GM23338 (cell line): ENCODE measurements at regions not wholly inside any gene's neighbourhood (a gene's known extent, or its start where the extent isn't known, plus 50 kb on each side); places are given as distances from the start of the nearest gene placed in this dataset.

Source experiments
- ATAC-seq: fragments of 200-7000 bp; cut with Tn5 transposase; 3 replicates; pipeline ENCODE4 v1.9.1; 2020
- DNase-seq: peaks from one replicate; pipeline ENCODE4 v3.0.0-alpha.2; 2015; ENCODE audit warnings: low spot score
- H2AFZ ChIP-seq: fragments of 200-600 bp; sonication (generic); 2 replicates; pipeline ENCODE4 v1.8.0; 2016; ENCODE audit warnings: antibody characterized with exemption, mild to moderate bottlenecking, moderate library complexity
- H3F3A ChIP-seq: fragments of 200-600 bp; sonication (generic); replicated peaks from 2 replicates; pipeline ENCODE4 v1.8.0; 2017; ENCODE audit warnings: antibody characterized with exemption, mixed run types, low read depth
- H3K27ac ChIP-seq: fragments of 200-600 bp; sonication (generic); 2 replicates; pipeline ENCODE4 v1.6.1; 2016; ENCODE audit warnings: low read depth
- H3K27me3 ChIP-seq: fragments of 200-600 bp; sonication (generic); 2 replicates; pipeline ENCODE4 v1.8.0; 2016; ENCODE audit warnings: mild to moderate bottlenecking, mixed run types, moderate library complexity; ENCODE audit not compliant: insufficient read depth
- H3K36me3 ChIP-seq: fragments of 200-600 bp; sonication (generic); 2 replicates; pipeline ENCODE4 v1.8.0; 2016; ENCODE audit warnings: mild to moderate bottlenecking; ENCODE audit not compliant: insufficient read depth
- H3K4me1 ChIP-seq: fragments of 200-600 bp; sonication (generic); 2 replicates; pipeline ENCODE4 v1.8.0; 2016; ENCODE audit warnings: mild to moderate bottlenecking, moderate library complexity; ENCODE audit not compliant: insufficient read depth
- H3K4me2 ChIP-seq: fragments of 200-600 bp; sonication (generic); 2 replicates; pipeline ENCODE4 v1.7.1; 2017; ENCODE audit warnings: mixed run types
- H3K4me3 ChIP-seq: fragments of 200-600 bp; sonication (generic); 2 replicates; pipeline ENCODE4 v1.6.1; 2016; ENCODE audit warnings: mixed run types
- H3K79me2 ChIP-seq: fragments of 200-600 bp; sonication (generic); replicated peaks from 2 replicates; pipeline ENCODE4 v1.8.0; 2017; ENCODE audit warnings: mild to moderate bottlenecking; ENCODE audit not compliant: insufficient read depth
- H3K9me2 ChIP-seq: fragments of 200-600 bp; sonication (generic); 2 replicates; pipeline ENCODE4 v1.8.0; 2017; ENCODE audit not compliant: insufficient read depth
- H4K20me1 ChIP-seq: fragments of 200-600 bp; sonication (generic); replicated peaks from 2 replicates; pipeline ENCODE4 v1.8.0; 2017; ENCODE audit warnings: mild to moderate bottlenecking; ENCODE audit not compliant: insufficient read depth
- H3K27ac Mint-ChIP-seq: 2 replicates; pipeline ENCODE4 v1.8.0; 2020; ENCODE audit warnings: inconsistent platforms, mild to moderate bottlenecking, moderate library complexity, mixed read lengths
- H3K27me3 Mint-ChIP-seq: 3 replicates; pipeline ENCODE4 v1.8.0; 2022; ENCODE audit warnings: low read depth, mild to moderate bottlenecking, moderate library complexity, mixed read lengths, inconsistent platforms; ENCODE audit not compliant: insufficient read depth, poor library complexity
- H3K36me3 Mint-ChIP-seq: 3 replicates; pipeline ENCODE4 v1.8.0; 2021; ENCODE audit warnings: low read depth, mild to moderate bottlenecking, inconsistent platforms, moderate library complexity, mixed read lengths
- H3K4me1 Mint-ChIP-seq: 3 replicates; pipeline ENCODE4 v1.8.0; 2020; ENCODE audit warnings: mild to moderate bottlenecking, inconsistent platforms, mixed read lengths
- H3K4me3 Mint-ChIP-seq: 3 replicates; pipeline ENCODE4 v1.8.0; 2021; ENCODE audit warnings: moderate library complexity, mild to moderate bottlenecking, inconsistent platforms, mixed read lengths
- H3K9me3 Mint-ChIP-seq: 3 replicates; pipeline ENCODE4 v1.8.0; 2020; ENCODE audit warnings: moderate library complexity, mild to moderate bottlenecking, inconsistent platforms, mixed read lengths
- CREB1 ChIP-seq: fragments of 250-450 bp; sonication (Bioruptor Pico); IDR thresholded peaks from 2 replicates; pipeline ENCODE4 v1.5.0; 2020; ENCODE audit warnings: low read depth, mild to moderate bottlenecking, moderate library complexity
- ETS1 ChIP-seq: IDR thresholded peaks from 2 replicates; pipeline ENCODE4 v1.6.1; 2016; ENCODE audit warnings: antibody characterized with exemption
- EZH2phosphoT487 ChIP-seq: fragments of 200-600 bp; sonication (generic); IDR thresholded peaks from one replicate; pipeline ENCODE4 v1.8.1; 2018; ENCODE audit warnings: antibody characterized with exemption; ENCODE audit not compliant: unreplicated experiment
- POLR2AphosphoS5 ChIP-seq: IDR thresholded peaks from 2 replicates; pipeline ENCODE4 v1.6.1; 2016; ENCODE audit warnings: antibody characterized with exemption, low read depth
- ZNF331 ChIP-seq: fragments of 250-450 bp; sonication (Bioruptor Pico); IDR thresholded peaks from 2 replicates; pipeline ENCODE4 v1.5.0; 2020; ENCODE audit warnings: low read depth, mild to moderate bottlenecking, moderate library complexity
- ZNF462 ChIP-seq: fragments of 250-450 bp; sonication (Bioruptor Pico); IDR thresholded peaks from 2 replicates; pipeline ENCODE4 v1.5.0; 2020; ENCODE audit warnings: mild to moderate bottlenecking, moderate library complexity
- TF ChIP-seq, protein P1 (sequence below), 2 experiments: fragments of 200-600 bp in 1 of 2; sonication (generic) in 1 of 2; conservative IDR thresholded peaks; 2 replicates each; pipeline versions ENCODE4 v1.5.1 to v1.6.1; 2016 to 2017; ENCODE audit warnings: antibody characterized with exemption in 2 of 2, low read depth in 2 of 2, mild to moderate bottlenecking in 2 of 2, moderate library complexity in 1 of 2

DNA sequence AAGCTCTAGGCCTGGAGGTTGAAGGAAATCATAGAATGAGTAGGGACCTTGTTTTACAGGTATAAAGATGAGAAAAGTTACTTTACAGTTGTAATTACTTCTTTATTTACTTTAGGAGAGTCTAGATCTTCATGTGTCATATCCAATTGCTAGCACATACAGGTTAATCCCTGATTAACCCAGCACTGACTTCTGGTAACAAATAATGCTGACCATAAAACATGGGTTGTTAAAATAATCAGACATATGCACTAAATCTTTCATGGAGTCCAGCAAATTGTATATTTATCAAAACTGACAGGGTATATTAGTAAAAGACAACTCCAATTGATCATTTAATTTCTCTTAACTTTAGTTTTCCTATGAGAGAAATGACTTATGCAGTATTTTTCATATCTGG, 245.2 kb downstream of the NFKBIZ start (continued):
- no peak for TF ChIP-seq ZNF462 (CRISPR knock-in tag)
- no peak for TF ChIP-seq CREB1 (CRISPR knock-in tag)
- no peak for TF ChIP-seq ZNF331
- no peak for TF ChIP-seq POLR2AphosphoS5

GRCh38 chr3:102095383-102095782, 246.1 kb downstream of the NFKBIZ start:
- DNase-seq (no peak), ATAC-seq (no peak)
- Histone ChIP-seq H3K27me3 (no peaks in the 10 kb centered on the region), H3K79me2 (no peaks in the 10 kb centered on the region), H3K27ac (no peak overlapping the region), H3F3A (no peaks in the 10 kb centered on the region), H3K9me2 (no peaks in the 10 kb centered on the region), H4K20me1 (no peaks in the 10 kb centered on the region), H3K4me3 (no peak overlapping the region), H2AFZ (no peak overlapping the region), H3K4me1 (no peaks in the 10 kb centered on the region), H3K4me2 (no peak overlapping the region), H3K36me3 (no peaks in the 10 kb centered on the region)
- peaks cover 4% of the 10 kb centered on the region for H3K4me1 Mint-ChIP-seq
- no peaks in the 10 kb centered on the region for H3K9me3 Mint-ChIP-seq
- H3K27ac Mint-ChIP-seq, result no peak overlapping the region
- no peaks in the 10 kb centered on the region for H3K36me3 Mint-ChIP-seq
- no peaks in the 10 kb centered on the region for H3K27me3 Mint-ChIP-seq
- no peak overlapping the region for H3K4me3 Mint-ChIP-seq
- TF ChIP-seq POLR2AphosphoS5 (no peak), ETS1 (no peak), EZH2phosphoT487 (no peak), ZNF462 (CRISPR knock-in tag) (no peak)
- TF ChIP-seq, protein P1, sequence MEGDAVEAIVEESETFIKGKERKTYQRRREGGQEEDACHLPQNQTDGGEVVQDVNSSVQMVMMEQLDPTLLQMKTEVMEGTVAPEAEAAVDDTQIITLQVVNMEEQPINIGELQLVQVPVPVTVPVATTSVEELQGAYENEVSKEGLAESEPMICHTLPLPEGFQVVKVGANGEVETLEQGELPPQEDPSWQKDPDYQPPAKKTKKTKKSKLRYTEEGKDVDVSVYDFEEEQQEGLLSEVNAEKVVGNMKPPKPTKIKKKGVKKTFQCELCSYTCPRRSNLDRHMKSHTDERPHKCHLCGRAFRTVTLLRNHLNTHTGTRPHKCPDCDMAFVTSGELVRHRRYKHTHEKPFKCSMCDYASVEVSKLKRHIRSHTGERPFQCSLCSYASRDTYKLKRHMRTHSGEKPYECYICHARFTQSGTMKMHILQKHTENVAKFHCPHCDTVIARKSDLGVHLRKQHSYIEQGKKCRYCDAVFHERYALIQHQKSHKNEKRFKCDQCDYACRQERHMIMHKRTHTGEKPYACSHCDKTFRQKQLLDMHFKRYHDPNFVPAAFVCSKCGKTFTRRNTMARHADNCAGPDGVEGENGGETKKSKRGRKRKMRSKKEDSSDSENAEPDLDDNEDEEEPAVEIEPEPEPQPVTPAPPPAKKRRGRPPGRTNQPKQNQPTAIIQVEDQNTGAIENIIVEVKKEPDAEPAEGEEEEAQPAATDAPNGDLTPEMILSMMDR (conservative IDR thresholded peaks at IDR 0.05; ENCODE audit: low read depth in 2 of 2), result no peak
